GM19397 (cell line): ENCODE measurements at regions not wholly inside any gene's neighbourhood (a gene's known extent, or its start where the extent isn't known, plus 50 kb on each side); places are given as distances from the start of the nearest gene placed in this dataset.
"Not testable (repeated sequence)": the region's sequence is repeated elsewhere in the genome, so short reads cannot be mapped to it uniquely, and the experiment has no call there.

ENCODE experiments used
- ATAC-seq: cut with Tn5 transposase; IDR thresholded peaks from one replicate; pipeline ENCODE4 v1.9.1; 2021; ENCODE audit warnings: mild to moderate bottlenecking, moderate library complexity; ENCODE audit not compliant: unreplicated experiment

DNA sequence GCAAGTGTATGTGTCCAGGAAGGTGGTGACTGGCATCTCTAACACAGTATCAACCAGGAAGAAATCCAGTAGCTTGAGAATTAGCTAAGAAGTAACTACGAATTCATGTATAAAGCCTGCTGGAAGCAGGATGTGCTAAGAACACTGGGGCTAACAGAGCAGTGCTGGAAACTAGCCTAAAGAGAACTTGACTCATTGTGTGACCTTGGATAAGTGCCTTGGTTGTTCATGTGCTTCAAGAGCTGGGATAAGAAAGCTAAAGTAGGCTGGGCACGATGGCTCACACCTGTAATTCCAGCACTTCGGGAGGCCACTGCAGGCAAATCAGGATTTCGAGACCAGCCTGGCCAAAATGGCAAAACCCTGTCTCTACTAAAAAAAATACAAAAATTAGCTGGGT is 186.9 kb downstream of the RRAGC start:
- ATAC-seq, result no peak

DNA sequence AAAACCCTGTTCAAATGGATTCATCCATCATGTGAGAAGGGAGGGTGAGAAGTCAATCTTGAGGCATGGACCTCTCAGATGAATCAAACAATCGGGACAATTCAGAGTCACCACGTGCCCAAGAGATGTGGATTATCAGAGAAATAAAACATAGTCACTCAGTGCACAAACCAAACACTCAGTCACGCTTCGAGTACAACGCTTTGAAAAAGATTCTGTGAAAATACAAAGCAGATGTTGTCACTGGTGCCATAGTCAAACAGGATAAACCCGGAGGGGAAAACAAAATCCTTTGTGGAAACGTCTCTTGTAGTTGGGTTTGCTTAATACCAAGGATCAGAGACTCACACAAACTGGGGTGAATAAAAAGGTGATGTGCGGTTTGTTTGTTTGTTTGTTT is 188.4 kb downstream of the RRAGC start:
- no peak for ATAC-seq

DNA sequence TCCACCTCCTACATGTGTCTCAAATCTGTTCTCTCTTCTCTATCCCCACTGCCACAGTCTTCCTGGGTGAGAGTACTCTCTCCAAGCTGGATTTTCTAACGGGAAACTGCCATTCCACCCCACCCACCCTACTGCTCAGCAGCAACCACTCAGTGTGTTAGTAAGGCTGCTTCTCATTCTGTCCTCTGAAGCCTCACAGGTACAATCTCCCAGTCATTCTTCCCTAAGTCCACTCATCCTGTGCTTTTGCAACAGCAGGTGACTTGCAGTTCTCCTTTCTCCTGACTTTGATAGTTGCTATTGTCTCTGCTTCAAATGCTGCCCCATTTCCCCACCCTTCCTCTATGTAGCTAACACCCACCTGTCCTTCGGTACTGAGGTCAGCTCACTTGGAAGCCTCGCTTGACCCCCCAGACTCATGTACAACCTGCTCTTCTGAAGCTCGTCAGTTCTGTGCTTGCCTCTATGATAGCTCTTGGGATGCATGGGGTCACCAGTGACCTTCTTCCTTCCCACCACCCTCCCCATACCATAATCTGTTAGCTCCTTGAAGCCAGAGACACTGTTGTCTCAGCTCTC is 188.9 kb downstream of the RRAGC start:
- ATAC-seq, result no peak

DNA sequence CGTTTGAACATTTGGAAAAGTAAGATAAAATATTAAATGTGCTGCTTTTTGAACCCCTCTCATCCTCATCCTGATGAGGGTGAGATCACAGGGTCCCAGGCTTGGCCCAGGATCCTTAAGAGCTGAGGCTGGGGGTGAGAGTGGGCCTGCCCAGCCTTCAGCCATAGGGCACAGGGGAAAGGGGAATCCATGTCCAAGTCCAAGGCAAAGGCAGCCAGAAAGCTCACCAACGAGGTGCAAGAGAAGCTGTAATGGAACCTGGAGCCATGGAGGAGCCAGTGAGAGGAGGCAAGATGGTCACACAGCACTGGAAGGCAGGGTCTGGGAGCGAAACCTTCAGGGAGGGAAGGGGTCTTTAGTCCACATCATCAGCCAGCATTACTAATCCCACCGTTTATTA is 191.9 kb downstream of the RRAGC start:
- no peak for ATAC-seq

DNA sequence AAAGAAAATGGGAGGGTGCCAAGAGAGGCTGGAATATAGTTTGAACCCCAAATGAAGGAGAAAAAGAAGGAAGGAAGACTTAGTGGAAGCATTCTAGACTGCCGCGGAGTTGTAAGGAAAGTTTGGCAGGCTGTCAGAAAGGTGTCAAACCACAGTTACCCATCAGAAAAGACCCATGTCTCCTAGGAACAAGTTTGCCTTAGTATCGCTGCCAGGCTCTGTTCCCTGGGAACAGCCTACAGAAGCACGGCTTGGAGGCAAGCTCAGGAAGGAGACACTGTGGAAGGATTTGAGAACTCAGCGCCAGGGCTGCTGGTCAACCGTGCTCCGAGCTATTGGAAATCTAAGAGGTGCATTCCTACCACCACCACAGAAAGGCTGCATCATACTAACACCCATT is 197.4 kb downstream of the RRAGC start:
- no peak for ATAC-seq

DNA sequence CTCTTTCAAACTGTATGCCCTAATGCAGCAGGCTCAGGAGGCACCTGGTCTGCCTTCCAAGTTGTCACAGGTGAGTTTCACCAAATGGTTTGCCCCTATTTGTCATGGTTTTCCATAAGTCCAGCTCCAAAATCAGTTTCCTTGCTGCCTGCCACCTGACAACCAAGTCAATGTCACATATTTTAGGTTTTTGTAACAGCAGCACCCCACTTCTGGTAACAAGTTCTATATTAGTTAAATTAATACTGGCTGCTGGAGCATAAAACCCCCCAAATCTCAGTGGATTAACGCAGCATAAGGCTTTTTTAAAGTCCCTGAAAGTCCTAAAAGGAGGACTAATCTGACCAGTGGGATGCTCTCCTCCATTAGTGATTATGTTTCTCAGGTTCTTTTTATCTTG is 200.7 kb downstream of the RRAGC start:
- ATAC-seq, result no peak

DNA sequence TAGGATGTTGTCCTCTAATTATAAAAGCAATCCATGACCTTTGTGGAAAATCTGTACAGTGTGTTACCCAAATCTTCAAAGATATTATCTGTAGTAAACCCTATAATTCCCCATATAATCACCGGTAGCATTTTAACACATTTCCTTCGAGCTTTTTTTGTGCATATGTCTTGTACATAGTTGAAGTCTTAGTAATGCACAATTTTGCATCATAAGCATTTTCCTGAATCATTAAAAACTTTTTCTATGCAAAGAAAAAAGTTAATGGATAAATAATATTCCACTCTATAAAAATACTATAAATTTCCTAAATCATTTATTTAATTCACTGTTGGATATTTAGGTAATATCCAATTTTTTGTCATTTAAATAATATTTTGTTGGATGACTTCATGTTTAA is 201.7 kb downstream of the RRAGC start:
- ATAC-seq, result no peak

DNA sequence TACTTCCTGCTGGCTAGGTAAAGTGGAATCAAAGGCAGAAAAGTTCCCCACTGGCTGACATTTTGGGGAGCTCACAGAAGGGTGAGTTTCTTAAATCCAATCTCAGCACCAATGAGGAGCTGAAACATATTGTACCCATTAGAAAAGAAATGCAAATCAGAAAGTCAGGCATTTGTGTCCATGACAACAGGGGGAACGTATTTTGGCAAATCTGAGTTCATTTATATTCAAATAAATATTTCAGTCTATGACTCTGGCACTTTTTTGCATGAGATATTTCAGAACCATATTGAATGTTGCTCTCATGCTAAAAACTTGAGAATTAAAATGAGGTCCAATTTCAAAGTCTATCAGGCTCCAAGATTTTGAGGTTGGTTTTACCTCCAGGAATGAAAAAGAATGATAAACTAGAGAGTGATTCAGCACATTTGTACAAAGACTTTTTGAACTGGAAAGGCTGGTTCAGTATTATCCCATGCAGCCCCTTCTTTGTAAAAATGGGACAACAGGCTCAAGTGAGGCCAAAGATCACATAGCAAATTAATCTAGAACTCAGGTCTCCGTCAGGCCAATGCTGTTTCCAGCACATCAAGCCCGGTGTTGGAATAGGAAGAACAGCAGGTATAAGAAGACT is 202.2 kb downstream of the RRAGC start:
- no peak for ATAC-seq

DNA sequence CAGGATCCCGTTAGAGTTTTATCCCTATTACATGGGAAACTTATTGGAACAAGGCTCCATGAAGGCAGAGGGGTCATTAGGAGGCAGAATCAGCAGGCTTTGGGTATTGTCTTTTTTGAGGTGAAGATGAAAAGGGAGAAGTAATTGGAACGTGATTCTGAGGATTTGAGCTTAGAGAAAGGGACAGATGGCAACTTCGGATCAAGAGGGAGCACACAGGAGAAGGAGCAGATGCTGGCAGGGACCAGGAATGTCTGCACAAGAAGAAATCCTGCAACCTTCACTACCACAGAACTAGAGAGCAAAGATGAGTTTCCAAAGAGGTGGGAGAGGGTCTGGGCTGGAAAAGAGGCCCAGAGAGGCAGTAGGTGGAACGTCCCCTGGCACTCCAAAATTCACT is 202.8 kb downstream of the RRAGC start:
- ATAC-seq, result no peak

DNA sequence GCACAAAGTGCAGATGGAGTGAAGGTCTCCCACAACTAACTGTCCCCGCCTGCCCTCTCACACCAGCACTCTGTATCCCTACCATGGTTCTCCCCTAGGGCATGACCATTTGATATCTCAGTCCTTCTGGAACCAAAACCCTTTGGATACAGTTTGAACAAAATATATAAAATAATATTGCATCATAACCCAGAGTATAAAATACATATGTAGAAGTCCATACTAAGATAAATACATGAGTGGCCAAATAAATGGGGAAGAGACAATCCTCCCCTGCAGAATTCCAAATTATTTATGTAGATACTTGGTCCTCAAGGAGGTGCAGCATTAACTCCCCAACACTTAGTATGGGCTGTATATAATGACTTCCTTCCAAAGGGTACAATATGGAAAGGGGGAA is 207.4 kb downstream of the RRAGC start:
- no peak for ATAC-seq

DNA sequence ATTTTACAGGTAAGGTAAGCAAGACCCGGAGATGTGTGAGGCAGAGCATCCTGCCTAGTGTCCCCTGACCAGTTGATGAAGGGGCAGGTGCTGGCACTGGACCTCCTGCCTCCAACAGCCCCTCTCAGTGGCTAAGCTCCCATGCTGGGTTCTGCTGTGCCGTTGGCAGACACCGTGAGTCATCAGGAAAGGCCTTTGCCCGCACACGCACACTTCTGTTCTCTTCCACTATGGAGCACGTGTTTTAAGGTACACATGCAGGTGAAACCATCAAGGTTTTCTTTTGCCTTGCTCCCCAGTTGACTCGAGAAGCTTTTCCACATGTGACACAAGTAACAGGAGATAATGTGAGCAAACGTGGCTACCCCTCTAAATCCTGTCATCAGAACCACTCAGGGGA is 207.9 kb downstream of the RRAGC start:
- no peak for ATAC-seq

DNA sequence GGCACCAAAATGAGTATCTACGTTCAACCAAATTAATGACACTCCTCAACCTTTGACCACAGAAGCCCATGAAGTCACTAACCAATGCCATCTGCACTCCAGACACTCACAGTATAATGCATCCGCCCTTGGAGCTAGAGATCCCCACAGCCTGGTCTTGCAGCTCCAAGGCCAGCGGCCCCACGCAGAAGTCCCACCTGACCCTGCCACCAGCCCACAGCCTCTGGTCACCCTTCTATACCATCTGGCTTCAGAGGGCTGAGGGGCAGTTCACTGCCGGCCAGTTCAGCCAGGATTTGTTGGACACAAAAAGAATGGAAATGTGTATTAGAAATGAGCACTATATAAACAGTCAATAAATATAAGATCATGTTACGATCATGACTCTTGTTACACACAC is 211.2 kb downstream of the RRAGC start:
- ATAC-seq, result no peak

DNA sequence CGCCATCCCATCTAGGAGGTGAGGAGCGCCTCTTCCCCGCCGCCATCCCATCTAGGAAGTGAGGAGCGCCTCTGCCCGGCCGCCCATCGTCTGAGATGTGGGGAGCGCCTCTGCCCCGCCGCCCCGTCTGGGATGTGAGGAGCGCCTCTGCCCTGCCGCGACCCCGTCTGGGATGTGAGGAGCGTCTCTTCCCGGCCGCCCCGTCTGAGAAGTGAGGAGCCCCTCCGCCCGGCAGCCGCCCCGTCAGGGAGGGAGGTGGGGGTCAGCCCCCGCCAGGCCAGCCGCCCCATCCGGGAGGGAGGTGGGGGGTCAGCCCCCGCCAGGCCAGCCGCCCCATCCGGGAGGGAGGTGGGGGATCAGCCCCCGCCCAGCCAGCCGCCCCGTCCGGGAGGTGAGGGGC is 212.2 kb downstream of the RRAGC start:
- not testable (repeated sequence) for ATAC-seq

DNA sequence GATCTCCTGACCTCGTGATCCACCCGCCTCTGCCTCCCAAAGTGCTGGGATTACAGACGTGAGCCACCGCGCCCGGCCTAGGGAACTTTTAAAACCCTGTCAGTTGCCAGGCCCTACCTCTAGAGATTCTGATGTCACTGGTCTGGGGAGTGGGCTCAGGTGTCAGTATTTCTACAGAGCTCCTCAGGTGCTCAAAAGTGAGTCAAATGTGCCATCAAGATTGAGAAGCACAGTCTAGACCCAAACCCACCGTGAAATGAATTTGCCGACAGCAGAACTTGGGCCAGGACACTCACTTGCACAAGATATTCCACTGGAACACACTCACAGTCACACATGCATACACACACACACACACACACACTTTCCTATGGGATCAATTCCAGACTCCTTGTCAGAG is 215.5 kb downstream of the RRAGC start:
- no peak for ATAC-seq

DNA sequence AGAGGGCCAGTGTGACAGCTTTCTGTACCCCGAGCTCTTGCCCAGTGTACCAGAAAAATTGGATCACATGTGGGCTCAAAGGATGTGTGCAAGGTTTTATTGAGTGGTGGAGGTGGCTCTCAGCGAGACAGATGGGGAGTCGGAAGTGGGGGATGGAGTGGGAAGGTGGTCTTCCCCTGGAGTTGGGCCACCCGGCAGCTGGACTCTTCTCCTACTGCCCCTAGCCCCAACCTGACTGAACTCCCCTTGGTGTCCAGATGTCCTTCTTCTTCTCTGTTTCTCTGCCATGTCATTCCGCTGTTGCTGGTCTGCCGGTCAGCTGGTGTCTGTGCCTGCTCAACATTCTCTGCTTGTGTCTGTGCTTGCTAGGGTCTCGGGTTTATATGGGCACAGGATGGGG is 217.9 kb downstream of the RRAGC start:
- ATAC-seq, result no peak

DNA sequence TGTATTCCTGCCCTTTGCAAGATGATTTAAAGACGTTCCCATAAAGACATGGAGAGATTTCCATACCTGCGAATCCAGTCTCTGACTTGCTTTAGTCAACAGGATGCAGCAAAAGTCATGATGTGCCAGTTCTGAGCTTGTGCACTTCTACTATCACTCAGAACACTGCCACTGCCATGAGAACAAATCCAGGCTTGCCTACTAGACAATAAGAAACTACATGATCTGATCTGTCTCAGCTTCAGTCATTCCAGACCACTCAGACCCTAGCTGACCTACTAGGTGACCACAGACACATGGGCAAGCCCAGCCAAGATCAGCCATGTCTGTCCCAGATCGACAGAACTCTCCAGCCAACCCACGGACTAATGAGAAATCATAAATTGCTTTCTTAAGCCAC is 219.2 kb downstream of the RRAGC start:
- ATAC-seq, result no peak

DNA sequence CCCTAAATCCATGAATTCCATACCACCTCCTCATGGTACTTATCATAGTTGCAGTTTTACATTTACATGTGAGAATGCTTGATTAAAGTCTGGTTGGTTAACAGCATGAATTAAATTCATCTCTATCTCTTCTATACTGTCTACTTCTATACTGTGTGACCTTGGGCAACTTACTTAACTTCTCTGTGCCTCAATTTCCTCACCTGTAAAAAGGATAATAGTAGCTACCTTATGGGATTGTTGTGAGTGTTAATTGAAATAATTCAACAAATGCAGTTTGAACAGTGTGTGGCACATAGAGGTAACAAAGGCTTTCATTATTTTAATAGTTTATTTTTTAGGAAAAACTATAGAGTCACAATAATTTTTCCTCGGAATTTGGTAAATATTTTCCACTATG is 231.3 kb downstream of the RRAGC start:
- no peak for ATAC-seq

DNA sequence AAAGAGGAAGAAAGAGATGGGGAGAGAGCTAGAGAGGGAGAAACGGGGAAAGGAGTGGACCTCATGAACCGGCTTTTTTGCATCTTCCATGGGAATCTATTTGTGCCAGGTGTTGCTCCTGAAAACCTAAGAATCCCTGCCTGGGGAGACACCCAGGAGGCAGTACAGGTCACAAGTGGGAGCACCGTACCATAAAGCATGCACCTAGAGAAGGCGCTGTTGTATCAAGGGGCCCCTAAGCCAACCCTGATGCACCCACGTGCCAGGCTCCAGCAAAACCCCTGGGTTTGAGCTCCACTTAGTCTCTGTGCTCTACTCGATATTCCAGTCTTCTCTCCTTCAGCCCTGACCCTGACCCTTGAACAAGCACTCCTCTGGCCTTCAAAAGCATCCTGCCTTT is 233.6 kb downstream of the RRAGC start:
- ATAC-seq, result no peak

DNA sequence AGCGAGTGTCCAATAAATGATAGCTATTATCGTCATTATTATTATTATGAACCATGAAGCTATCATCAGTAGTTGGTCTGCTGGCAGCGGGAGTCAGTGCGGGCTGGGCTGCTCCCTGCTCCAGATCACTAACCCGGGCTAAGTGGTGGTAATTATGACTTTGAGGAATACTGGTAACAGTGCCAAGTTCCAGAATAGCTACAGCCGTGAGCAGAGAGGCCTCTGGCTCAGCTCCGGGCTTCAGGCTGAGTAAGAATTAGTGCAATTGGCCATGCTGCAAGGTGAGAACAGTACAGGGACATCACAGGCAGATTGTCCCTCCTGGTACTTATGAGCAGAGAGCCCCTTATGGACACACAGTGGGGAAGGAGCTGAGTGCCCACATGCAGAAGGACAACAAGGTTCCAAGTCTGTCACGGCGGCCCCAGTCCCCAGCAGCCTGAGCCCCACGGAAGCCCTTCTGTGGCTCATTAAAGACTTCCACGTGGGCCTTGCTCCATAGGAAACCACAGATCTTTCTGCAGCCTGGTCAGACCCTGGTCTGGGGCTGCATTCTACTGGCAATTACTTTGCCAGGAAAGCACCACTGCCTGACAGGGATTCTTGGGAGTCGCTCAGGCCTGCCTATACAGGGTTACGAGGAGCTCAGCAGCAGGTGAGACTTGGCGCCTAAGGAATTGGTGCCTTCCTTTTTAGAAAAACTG is 235.1 kb downstream of the RRAGC start:
- no peak for ATAC-seq

DNA sequence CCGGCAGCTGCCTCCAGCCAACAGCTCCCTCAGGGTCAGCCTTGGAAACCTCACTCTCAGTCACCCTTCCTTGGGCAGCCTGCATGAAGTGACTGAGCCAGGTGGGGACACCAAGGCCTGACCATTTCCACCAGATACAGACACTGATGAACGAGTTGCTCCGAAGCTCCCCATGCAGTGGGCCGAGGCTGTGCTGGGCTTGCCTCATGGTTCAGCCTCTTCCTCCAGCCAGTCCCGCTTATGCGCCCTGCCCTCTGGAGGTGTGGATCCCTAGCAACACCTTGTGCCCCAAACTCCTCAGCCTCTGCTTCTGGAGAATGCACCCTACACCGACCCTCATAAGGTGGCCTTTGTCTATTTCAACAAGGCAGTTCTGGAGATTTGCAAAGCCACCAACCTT is 236.0 kb downstream of the RRAGC start:
- no peak for ATAC-seq

DNA sequence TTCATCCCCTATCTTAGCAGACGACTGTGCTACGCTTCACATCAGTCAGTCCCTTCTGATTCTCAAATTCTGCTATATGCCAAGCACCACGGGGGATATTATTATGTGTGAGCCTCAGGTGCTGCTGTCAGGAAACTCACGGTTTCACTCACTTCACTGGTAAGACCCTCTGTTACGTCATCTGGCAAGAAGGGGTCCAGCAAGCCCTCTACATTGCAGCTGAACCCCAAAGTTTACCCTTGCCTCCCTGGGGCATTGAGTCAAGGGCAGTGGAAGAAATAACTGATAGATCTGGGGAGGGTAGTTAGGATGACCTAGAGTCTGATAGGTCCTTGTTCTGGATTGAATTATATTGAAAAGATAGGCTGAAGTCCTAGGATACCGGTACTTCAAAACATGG is 237.4 kb downstream of the RRAGC start:
- no peak for ATAC-seq

DNA sequence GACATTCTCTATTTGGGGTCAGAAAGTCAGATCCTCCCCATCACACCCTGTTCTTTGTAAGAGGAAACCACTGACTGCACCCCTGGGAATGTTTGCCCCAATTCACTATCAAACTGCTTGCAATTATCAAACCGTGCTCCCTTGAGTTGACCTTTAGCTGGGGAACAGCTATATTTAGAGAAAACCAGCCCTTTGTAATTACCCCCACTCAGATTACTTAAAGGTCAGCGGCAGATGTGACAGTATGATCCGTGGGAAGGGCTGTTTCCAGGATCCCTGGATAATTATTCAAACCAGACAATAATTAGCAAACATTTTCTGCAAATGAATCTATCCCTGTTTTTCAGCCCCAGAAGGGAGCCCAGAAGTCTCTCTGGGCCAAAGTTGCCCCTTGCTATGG is 242.7 kb downstream of the RRAGC start:
- ATAC-seq, result no peak

DNA sequence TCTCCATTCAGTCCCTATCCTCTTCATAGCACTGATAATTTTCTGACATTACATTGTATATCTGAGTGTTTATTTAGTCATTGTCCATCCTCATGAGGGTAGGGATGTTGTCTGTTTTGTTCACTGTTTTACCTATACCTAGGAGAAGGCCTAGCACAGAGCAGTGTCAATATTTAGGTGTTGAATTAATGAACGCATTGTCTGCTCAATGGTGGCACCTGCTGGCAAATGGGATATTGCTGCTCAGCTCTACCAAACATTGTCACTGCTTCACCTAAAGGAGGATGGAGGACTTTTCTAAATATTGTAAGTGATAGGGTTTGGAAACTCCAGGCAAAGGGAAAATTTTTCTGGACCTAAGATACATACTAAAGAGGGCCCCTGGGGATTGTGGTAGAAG is 243.9 kb downstream of the RRAGC start:
- ATAC-seq, result no peak
